ENCODE measurements at regions not wholly inside any gene's neighbourhood (a gene's known extent, or its start where the extent isn't known, plus 50 kb on each side); places are given as distances from the start of the nearest gene placed in this dataset.

- ChIA-PET POLR2A (no interaction called here), CTCF (no interaction called here)
- no peak for DNase-seq (ENCODE audit: extremely low spot score)
- TF ChIP-seq FOXA1 (IDR thresholded peaks at IDR 0.05) (no peak), HDGF (IDR thresholded peaks at IDR 0.05; ENCODE audit: borderline replicate concordance) (no peak), CTBP1 (IDR thresholded peaks at IDR 0.05; ENCODE audit: borderline replicate concordance) (no peak), SUZ12 (IDR thresholded peaks at IDR 0.05) (no peak), LEF1 (IDR thresholded peaks at IDR 0.05; ENCODE audit: borderline replicate concordance) (no peak), SP1 (IDR thresholded peaks at IDR 0.05) (no peak), ELF4 (IDR thresholded peaks at IDR 0.05) (no peak), L3MBTL2 (conservative IDR thresholded peaks at IDR 0.05) (no peak), PKNOX1 (IDR thresholded peaks at IDR 0.05) (no peak), TARDBP (IDR thresholded peaks at IDR 0.05) (no peak), ARNT (IDR thresholded peaks at IDR 0.05) (no peak), FOXM1 (IDR thresholded peaks at IDR 0.05; ENCODE audit: borderline replicate concordance) (no peak), NFRKB (IDR thresholded peaks at IDR 0.05) (no peak), ZNF384 (IDR thresholded peaks at IDR 0.05) (no peak), FOXK2 (IDR thresholded peaks at IDR 0.05) (no peak)
Measured at GRCh38 chr7:46076527-46076926, 155.5 kb upstream of the IGFBP3 start.

DNA sequence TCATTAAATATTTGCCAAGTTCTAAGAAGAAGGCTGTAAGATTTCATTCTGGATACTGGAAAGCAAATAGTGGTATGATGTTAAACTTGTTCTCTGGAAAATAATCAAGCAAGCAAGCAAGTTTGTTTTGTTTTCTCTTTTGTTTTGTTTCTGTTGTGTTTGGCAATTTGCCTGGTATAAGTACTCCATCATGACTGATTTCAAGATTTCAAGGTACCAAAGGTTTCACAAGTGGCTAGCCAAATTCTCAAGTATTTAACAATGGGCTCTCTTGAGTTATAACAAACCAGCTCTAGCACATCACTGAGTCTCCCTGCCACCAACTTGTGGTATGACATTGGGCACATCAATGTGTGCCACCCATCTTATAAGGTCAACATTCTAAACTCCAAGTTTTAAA, 151.7 kb upstream of the IGFBP3 start:
- ChIA-PET CTCF (interaction anchor here (0.6 kb wide), 1 partner anchor 149 kb away, joined by 4 read pairs; no protein-coding TSS in a partner anchor), POLR2A (no interaction called here)
- DNase-seq (ENCODE audit: extremely low spot score): no peak
- TF ChIP-seq L3MBTL2 (conservative IDR thresholded peaks at IDR 0.05) (no peak), PKNOX1 (IDR thresholded peaks at IDR 0.05) (no peak)

- CTCF ChIA-PET: no interaction called here
- TF ChIP-seq FOXM1 (IDR thresholded peaks at IDR 0.05; ENCODE audit: borderline replicate concordance) (no peak), SUZ12 (IDR thresholded peaks at IDR 0.05) (no peak), NFRKB (IDR thresholded peaks at IDR 0.05) (no peak), BHLHE40 (IDR thresholded peaks at IDR 0.05; ENCODE audit: borderline replicate concordance) (no peak), CTBP1 (IDR thresholded peaks at IDR 0.05; ENCODE audit: borderline replicate concordance) (no peak), TARDBP (IDR thresholded peaks at IDR 0.05) (no peak), ZNF384 (IDR thresholded peaks at IDR 0.05) (no peak), L3MBTL2 (conservative IDR thresholded peaks at IDR 0.05) (no peak), HDGF (IDR thresholded peaks at IDR 0.05; ENCODE audit: borderline replicate concordance) (no peak), ELF4 (IDR thresholded peaks at IDR 0.05) (no peak), FOXA1 (IDR thresholded peaks at IDR 0.05) (no peak), SP1 (IDR thresholded peaks at IDR 0.05) (no peak), LEF1 (IDR thresholded peaks at IDR 0.05; ENCODE audit: borderline replicate concordance) (no peak), PKNOX1 (IDR thresholded peaks at IDR 0.05) (no peak), FOXK2 (IDR thresholded peaks at IDR 0.05) (no peak), ARNT (IDR thresholded peaks at IDR 0.05) (no peak)
- DNase-seq (ENCODE audit: extremely low spot score): no peak
- POLR2A ChIA-PET: no interaction called here
Measured at GRCh38 chr7:46071601-46072000, 150.5 kb upstream of the IGFBP3 start.

- DNase-seq (ENCODE audit: extremely low spot score): no peak
- ChIA-PET POLR2A (no interaction called here), CTCF (no interaction called here)
- TF ChIP-seq ZNF384 (IDR thresholded peaks at IDR 0.05): no peak
- TF ChIP-seq LEF1 (IDR thresholded peaks at IDR 0.05; ENCODE audit: borderline replicate concordance): no peak
- TF ChIP-seq CTBP1 (IDR thresholded peaks at IDR 0.05; ENCODE audit: borderline replicate concordance): no peak
Measured at GRCh38 chr7:46071076-46071475, 150.0 kb upstream of the IGFBP3 start.

GRCh38 chr7:46068159-46068558, 147.1 kb upstream of the IGFBP3 start:
- POLR2A ChIA-PET: no interaction called here
- CTCF ChIA-PET: no interaction called here
- TF ChIP-seq LEF1 (IDR thresholded peaks at IDR 0.05; ENCODE audit: borderline replicate concordance): no peak
- TF ChIP-seq SUZ12 (IDR thresholded peaks at IDR 0.05): no peak
- TF ChIP-seq HDGF (IDR thresholded peaks at IDR 0.05; ENCODE audit: borderline replicate concordance): no peak
- TF ChIP-seq FOXK2 (IDR thresholded peaks at IDR 0.05): no peak
- no peak for TF ChIP-seq FOXA1 (IDR thresholded peaks at IDR 0.05)
- TF ChIP-seq L3MBTL2 (conservative IDR thresholded peaks at IDR 0.05): no peak
- no peak for TF ChIP-seq SP1 (IDR thresholded peaks at IDR 0.05)
- no peak for TF ChIP-seq ARNT (IDR thresholded peaks at IDR 0.05)
- no peak for TF ChIP-seq ELF4 (IDR thresholded peaks at IDR 0.05)
- no peak for TF ChIP-seq CTBP1 (IDR thresholded peaks at IDR 0.05; ENCODE audit: borderline replicate concordance)
- no peak for DNase-seq (ENCODE audit: extremely low spot score)

DNA sequence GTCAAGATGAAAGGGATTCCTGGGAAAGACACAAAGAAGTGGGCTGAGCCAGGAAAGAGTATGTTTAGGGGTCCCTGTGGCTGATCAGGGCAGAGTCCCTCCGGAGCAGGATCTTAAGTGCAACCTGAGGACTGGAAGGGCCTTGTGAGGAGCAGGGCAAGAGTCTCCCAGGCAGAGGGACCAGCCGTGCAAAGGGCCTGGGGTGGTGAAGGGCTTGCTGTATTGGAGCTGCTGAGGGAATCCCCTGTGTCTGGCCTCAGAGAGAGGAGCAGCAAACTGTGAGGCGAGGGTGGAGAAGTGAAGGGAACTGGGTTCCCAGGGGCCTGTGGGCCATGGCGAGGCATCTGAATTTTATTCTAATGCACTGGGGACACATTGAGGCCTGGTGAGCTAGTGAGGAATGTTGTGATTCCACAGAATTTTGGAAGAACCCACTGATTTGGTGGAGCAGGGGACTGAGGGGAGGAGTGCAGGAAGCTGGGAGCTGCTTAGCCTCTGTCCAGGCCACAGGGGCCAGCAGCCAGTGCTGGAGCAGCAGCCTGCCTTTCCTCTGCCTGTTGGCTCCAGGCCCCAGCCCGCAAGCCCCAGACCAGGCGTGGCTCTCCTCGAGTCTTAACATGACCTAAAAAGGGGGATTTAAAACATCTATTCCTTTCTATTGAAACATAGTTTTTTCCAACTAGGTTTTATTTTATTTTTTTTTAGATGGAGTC, 138.4 kb upstream of the IGFBP3 start:
- no peak for DNase-seq (ENCODE audit: extremely low spot score)
- ChIA-PET POLR2A (no interaction called here), CTCF (interaction anchor here (0.6 kb wide), 1 partner anchor 10 kb away, joined by 3 read pairs; no protein-coding TSS in a partner anchor)
- no peak for TF ChIP-seq FOXM1 (IDR thresholded peaks at IDR 0.05; ENCODE audit: borderline replicate concordance)
- no peak for TF ChIP-seq BHLHE40 (IDR thresholded peaks at IDR 0.05; ENCODE audit: borderline replicate concordance)
- TF ChIP-seq NFRKB (IDR thresholded peaks at IDR 0.05): no peak
- no peak for TF ChIP-seq FOXK2 (IDR thresholded peaks at IDR 0.05)
- TF ChIP-seq FOXA1 (IDR thresholded peaks at IDR 0.05): no peak
- no peak for TF ChIP-seq CTBP1 (IDR thresholded peaks at IDR 0.05; ENCODE audit: borderline replicate concordance)
- TF ChIP-seq LEF1 (IDR thresholded peaks at IDR 0.05; ENCODE audit: borderline replicate concordance): no peak
- TF ChIP-seq ELF4 (IDR thresholded peaks at IDR 0.05): no peak
- no peak for TF ChIP-seq L3MBTL2 (conservative IDR thresholded peaks at IDR 0.05)

Measured in HEK293T (cell line).